ENCODE measurements at regions not wholly inside any gene's neighbourhood (a gene's known extent, or its start where the extent isn't known, plus 50 kb on each side); places are given as distances from the start of the nearest gene placed in this dataset.

- TF ChIP-seq ESRRA (CRISPR knock-in tag; IDR thresholded peaks at IDR 0.05; ENCODE audit: borderline replicate concordance) (no peak), ZNF317 (CRISPR knock-in tag; IDR thresholded peaks at IDR 0.05; ENCODE audit: borderline replicate concordance, low read depth) (no peak), ZNF532 (CRISPR knock-in tag; IDR thresholded peaks at IDR 0.05; ENCODE audit: borderline replicate concordance) (no peak), CTCF (IDR thresholded peaks at IDR 0.05) (no peak)
Observed at GRCh38 chrX:79604364-79604763, 237.2 kb upstream of the ITM2A start.

Measured in WTC11 (cell line).